ENCODE measurements at regions not wholly inside any gene's neighbourhood (a gene's known extent, or its start where the extent isn't known, plus 50 kb on each side); places are given as distances from the start of the nearest gene placed in this dataset.
A peak's percentile ranks its signal among the peaks of the same experiment; 100 is the strongest.

DNA sequence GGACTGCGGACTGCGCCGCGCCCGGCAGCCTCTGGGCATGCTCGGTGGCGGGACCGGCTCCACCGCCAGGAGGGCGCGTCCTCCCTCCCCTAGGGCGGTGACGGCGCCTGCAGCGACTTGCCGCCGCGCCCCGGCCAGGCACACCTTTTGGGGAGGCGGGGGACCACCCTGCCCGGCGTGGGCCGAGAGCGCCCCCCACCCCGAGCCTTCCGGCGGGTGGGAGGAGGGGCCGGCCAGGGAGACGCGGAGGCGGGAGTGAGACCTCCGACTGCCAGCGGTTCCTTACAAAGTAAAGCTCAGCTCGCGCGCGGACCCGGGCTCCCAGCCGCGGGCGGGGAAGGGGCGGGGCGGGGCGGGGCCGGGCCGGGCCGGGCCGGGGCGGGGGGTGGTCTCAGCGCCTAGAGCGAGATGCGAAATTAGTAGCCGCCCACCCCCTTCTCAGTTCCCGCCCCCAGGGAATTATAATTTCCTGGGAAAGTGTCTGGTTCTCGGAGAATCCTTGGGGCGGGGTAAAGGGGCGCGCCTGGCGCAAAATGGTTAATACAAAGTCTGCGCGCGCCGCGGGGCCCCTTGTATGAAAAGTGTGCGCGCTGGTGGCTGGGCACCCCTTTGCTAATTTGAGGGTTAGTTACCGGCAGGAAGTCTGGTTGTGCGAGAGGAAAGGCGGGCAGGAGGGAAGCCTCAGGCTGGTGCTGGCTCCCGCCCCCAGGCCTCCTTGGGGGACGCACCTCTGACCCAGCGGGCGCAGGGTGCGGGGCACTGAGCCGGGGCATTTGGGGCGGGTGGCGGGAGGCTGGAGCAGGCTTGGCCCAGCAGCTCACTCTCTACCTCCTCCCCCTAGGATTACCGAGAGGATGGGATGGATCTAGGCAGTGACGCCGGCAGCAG, 224.8 kb upstream of the IL12A start:
- TF ChIP-seq CTCF (IDR thresholded peaks at IDR 0.05) (peak in 3 of 6 experiments; percentile 13 to 48 (median 29)), POLR2A (IDR thresholded peaks at IDR 0.05) (peak; percentile 16 to 32)

Measured in adrenal gland (tissue), 5 donors.